ENCODE measurements at regions not wholly inside any gene's neighbourhood (a gene's known extent, or its start where the extent isn't known, plus 50 kb on each side); places are given as distances from the start of the nearest gene placed in this dataset.

DNA sequence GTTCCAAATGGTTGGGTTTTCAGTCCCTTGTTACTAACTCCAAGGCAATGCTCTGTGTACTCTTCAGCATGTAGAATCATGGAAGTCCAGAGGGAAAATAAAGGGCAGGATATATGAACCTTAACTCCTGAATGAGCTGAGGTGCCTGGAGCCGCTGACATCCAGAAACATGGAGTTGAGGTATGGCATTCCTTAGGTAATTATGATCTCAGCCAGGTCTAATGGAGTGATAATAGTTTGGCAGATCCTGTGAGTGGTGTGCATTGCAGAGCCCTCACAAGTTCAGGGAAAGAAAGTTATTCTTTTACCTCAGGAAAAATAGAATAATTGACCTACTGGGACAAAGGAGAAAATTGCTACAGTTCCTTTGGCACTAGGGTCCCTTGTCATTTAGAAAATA lies 369.1 kb downstream of the ZNF608 start:
- no peak for DNase-seq (ENCODE audit: low read depth in 2 of 2)

DNA sequence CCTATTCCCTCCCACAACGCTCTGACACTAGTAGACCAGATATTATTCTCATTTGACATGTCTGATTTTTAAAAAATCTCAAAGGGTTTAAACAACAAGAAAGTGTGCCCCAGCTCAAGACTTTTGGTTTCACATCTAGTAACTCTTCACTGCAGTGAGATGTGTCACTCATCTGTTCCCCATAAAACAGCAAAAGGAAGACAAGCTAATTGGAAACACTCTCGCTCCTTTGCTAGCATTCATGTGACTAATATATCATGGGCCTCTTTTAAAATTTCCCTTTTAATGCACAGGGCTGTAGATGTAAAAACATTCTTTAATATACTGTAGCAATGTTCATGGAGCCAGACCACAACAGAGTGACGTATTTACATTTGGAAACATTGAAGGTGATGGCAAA lies 372.6 kb downstream of the ZNF608 start:
- no peak for DNase-seq (ENCODE audit: low read depth in 2 of 2)

DNA sequence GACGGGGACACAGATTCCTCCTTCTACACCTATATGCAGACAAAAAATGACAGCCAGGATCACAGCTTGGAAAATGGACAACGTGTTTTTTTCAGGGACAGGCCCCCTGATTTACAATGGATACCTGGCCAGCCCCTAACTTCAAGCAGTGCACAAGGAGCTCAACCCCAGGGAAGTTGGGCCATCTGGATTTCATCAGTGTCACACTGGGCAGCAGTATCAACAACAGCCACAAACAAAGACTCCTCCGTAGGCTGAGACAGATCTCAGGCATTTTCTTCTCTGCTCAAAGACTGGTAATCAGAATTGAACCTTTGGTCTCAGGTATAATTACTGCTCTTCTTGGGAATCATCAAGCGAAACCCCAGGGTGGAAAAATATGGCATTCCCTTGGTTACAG lies 374.0 kb downstream of the ZNF608 start:
- no peak for DNase-seq (ENCODE audit: low read depth in 2 of 2)

DNA sequence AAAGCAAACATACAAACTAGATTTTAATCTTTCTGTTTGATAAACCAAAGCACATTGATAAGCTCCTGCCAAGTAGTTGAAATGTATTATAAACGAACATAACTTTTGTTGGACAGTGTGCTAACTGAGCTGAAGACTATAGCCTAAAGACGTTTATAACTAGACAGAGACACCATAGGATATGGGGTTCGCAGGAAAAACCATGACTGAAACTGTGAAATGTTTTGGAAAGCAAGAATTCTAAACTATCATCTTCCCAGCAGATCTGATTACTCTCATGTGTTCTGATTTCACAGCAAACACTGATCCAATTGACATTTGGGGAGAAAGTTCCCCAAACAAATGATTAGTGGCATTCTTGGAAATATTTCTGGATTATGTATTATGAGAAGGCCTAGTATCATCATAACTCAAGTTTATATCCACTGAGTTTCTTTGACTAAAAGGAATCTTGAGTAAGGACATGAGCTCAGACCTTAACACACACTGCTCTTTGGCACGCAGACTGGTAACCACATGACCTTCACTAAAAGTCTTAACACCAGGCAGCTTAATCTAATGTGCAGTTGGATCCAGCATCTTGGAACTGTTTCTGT lies 375.2 kb downstream of the ZNF608 start:
- no peak for DNase-seq (ENCODE audit: low read depth in 2 of 2)

DNA sequence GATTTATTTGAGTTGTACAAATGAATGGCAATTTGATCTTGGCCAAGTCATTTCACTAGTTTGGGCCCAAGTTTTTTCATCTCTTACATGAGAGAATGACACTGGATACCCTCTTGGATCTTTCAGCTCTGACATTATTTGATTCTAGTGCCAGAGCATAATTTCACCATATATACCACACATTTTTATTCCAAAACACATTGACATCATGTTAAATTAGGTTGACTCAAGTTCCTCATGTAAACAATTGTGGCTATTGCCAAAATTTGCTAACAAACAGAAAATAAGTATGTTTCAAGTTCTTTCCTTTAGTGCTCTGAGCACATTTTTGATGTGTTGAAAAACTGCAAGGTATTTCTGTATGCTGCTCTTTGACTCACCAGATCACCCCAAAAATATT lies 375.8 kb downstream of the ZNF608 start:
- DNase-seq (ENCODE audit: low read depth in 2 of 2): no peak

DNA sequence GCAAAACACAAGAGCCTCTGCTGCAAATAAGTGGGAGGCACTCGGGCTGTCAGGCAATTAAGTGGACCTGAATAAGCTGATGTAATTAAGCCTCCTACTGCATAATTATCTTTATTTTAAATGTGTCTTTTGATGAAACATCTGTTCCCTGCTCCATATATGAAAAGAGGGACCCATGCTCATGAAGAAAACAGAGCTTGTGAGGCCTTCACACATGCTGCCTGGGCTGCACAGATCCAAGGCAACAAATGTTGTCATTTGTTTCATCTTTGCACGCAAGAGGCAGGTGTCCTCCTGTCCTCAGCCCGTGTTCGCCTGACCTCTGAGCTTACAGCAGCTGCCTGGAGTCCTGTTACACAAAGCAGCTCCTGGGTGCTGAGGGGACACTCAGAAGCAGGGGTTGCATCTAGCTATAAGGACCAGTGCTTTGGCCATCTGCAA lies 381.1 kb downstream of the ZNF608 start:
- no peak for DNase-seq (ENCODE audit: low read depth in 2 of 2)

DNA sequence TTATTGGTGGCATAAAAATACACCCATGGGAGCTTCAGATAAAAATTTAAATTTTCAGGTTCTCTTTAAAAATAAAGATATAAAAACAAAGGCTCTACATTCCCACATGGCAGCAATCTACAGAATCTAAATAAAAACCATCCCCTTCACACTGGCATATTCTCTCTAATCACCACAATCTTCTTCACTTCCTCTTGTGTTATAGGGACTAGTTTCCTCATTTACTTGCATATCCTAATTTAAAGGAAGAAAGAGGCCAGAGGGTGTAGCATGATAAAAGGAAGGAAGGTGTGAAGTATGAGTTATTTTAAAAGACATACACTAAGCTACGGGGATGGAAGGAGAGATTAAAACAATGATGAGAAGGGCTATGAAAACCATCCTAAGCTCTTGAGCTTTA lies 390.5 kb downstream of the ZNF608 start:
- no peak for DNase-seq (ENCODE audit: low read depth in 2 of 2)

DNA sequence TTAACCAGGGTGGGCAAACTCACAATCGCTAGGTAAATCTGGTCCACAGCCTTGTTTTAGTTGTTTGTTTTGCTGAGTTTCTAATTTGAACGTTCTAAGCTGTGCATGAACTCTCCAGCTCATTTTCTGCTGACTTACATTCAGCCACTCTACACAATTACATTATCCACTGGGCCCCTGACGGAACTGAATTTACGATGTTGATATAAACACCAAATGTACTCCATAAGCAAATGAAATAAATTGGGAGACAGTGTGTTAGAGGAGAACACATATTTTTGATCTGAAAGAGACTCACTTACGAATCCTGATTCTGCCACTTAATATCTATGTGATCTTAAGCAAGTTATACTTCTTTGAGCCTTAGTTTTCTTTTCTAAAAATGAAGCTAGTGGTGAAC lies 393.4 kb downstream of the ZNF608 start:
- no peak for DNase-seq (ENCODE audit: low read depth in 2 of 2)

DNA sequence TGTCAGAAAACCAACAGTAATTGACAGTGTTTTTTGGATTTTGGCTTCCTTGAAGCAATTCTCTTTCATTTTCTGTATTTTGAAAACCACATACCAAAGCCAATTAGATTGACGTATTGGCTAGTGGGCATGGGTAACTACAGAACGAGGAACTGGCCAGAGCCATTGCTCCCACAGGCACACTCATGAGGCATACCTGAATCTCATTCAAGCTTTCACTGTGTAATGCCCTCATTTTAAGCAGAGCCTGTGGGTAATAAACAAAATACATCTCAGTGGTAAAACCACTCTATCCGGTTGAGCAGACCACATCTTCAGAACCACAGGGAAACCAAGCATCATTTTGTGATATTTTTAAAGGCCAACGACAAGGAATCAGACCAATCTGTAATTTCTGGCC lies 394.1 kb downstream of the ZNF608 start:
- DNase-seq (ENCODE audit: low read depth in 2 of 2): no peak

DNA sequence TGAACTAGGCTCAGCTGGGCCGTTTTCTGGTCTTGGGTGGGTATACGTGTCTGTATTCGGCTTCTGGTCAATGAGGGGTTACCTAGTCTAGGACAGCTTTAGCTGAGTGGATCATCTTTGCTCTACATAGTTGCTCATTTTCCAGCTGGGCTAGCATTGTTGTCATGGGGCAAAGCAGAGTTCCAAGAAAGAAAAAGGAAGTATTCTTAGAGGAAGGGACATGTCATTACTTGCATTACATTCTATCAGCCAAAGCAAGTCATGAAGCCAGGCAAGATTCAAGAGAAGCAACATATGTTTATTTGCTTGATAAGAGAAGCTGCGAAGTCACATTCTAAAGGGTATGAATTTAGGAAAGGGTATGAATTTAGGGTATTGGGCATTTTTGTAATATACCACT lies 396.5 kb downstream of the ZNF608 start:
- no peak for DNase-seq (ENCODE audit: low read depth in 2 of 2)

DNA sequence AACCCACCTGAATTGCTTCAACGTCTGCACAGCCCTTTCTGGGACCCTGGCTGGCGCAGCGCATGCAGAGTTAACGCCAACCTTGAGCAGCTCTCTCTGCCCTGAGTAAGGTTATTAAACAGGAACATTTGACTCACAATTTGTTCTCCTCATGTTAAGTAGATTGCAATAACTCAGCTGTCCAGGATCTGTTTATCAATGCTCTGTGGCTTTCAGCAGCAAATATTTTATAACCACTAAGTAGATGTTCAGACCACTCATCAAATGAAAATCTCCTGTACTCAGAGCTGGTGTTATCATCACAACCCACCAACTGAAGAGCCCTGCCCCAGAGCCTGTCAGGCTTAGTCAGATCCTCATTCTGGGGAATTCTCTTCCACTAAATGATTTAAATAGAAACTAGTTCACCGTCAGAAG lies 403.0 kb downstream of the ZNF608 start:
- no peak for DNase-seq (ENCODE audit: low read depth in 2 of 2)

DNA sequence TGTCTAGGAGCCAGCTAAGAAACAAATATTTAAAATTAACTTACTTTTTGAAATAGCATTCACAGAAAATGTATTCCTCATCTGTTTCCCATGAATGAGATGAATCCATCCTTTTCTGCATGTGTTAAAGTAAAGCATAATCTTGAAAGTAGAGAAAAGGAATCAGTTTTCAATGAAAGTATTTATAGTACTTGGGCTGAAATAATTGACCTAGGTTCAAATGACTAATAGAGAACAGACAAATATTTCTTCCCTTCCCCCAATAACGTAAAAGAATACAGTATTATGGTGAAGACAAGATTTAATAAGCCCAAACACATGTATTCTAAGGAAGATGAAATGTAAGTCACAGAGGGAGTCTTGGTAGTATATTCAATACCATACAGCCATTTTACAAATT lies 403.5 kb downstream of the ZNF608 start:
- no peak for DNase-seq (ENCODE audit: low read depth in 2 of 2)

DNA sequence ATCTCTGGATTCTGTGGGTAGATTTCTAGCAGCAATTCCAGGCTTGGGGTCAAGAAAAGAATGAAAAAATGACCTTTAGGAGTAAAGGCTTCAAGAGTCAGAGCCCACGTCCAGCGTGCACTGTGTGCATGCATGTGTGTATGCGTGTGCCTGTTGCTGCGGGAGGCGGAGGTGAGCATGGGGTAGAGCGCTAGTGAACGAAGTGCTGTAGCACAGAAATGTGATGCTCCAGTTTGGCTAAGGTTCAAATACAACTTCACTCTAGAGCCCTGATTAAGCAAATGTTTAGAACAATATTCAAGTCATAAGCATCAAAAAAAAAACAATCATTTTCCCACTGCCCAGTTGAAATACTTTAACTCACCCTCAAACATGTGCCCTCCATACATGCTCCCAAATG lies 403.9 kb downstream of the ZNF608 start:
- DNase-seq (ENCODE audit: low read depth in 2 of 2): no peak

DNA sequence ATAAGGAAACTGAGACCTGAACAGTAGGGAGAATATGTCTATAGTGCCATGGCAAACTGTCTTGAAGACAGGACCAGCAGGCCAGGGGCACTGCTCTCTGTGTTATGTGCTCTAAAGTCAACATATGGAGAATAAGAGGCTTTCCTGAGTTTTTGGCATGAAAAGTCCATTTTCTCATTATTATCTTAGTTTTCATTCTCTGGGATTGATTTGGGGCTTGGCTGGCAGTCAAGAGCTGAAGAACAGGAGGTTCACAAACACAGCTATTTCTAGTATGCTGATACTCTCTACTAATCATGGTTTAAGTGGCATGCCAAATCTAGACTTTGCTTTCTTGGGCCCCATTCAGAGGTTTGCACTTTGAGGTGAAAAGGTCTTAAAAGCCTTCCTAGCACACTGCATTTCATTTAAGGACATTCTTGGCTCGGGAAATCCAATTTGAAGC lies 404.4 kb downstream of the ZNF608 start:
- no peak for DNase-seq (ENCODE audit: low read depth in 2 of 2)

DNA sequence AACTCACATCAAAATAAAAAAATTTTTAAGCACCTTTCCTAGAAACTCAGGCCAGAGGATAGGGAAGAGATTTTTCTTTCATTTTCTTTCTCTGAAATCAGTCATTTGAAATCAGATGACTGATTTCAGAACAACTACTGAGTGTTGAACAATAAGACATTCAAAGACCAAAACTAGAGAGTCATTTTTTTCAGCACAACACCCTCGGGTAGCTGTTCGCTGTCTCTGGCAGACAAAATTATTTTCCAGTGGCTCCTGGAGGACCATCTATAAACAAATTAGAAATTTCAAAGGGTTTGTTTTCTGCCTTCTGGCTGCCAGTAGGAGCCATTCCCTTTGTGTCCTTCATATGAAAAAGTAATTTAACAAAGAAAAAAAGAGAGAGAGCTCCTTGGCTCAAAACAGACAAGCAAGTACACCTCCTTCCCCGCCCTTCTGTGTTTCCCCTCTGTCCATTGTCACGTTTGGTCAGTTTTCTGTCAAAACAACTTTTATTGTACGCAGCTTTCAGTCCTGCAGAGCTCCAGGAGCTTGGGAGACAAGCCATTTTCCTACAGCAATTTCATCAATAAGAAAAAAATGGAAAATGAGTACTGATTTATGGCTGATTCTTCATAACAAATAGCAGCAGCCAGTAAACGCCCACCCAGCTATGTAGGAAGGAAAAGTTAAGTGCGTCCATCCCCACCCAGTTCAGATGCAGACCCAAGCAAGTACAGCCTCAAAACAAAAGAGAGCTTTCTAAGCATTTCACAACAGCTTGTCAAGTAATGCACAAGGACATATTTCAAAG lies 405.2 kb downstream of the ZNF608 start:
- no peak for DNase-seq (ENCODE audit: low read depth in 2 of 2)

DNA sequence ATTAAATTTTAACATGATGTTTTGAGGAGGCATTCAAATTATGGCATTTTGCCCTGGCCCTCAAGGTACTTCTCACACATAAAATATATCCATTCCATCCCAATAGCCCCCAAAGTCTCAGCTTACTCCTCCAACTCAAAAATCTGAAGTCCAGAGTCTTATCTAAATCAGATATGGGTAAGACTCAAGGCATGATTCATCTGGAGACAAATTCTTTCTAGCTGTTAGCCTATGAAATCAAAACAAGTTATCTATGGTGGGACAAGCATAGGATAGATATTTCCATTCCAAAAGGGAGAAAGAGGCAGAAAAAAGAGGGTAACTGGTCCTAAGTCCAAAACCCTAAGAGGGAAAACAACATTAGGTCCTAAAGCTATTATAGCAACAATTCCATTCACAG lies 408.4 kb downstream of the ZNF608 start:
- no peak for DNase-seq (ENCODE audit: low read depth in 2 of 2)

DNA sequence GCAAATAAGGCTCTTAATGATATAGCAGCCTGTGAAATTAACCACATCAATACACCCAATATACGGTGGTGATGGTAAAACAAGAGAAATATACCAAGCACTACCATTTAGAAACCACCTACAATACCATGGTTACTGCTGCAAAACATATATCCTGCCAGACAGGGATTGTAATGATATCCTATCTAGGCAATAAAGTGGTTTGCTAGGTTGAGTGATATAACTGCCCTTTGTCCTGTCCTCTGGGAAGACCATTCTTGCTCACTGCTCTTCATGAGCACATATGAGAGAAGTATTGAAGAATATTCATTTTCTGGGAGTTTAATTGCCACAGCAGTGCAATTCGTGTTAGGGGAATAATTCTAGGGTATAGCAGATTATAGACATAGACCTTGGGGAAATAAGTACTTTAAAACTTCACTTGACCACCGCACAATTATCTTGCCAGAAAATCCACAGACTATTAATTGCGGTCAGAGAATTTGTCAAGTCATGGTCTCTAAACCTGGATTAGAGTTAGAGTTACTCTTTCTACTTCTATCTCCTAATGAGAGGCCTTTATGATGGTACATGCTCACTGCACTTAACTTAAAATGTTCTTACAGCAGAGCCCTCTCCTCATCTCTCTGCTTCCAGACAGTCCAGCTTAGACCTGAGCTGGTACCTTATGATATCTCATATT lies 413.0 kb downstream of the ZNF608 start:
- no peak for DNase-seq (ENCODE audit: low read depth in 2 of 2)

DNA sequence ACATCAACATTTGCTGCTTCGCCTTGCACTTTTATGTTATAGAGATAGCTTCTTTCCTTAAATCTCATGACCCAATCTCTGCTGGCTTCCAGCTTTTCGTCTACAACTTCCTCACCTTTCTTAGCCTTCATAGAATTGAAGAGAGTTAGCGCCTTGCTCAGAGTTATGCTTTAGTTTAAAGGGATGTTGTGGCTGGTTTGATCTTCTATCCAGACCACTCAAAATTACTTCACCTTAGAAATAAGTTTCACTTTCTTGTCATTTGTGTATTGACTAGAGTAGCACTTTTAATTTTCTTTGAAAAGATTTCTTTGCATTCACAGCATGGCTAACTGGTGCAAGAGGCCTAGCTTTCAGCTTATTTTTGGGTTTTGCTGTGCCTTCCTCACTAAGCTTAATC lies 414.2 kb downstream of the ZNF608 start:
- no peak for DNase-seq (ENCODE audit: low read depth in 2 of 2)

DNA sequence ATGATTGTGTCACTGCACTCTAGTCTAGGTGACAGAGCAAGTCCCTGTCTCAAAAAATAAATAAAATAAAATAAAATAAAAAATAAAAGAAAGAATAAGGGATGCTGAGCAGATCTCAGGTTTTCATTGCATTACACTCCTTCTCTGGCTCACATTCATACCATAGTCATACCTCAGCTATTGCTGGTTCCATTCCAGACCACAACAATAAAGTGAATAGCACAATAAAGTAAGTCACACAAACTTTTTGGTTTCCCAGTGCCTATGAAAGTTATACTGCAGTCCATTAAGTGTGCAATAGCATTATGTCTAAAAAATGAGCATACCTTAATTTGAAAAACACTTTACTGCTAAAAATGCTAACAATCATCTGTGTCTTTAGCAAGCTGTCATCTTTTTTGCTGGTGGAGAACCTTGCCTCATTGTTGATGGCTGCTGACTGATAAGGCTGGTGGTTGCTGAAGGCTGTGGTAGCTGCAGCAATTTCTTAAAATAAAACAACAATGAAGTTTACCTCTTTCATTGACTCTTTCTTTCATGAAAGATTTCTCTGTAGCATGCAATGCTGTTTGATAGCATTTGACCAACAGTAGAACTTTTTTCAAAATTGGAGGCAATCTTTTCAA lies 415.7 kb downstream of the ZNF608 start:
- no peak for DNase-seq (ENCODE audit: low read depth in 2 of 2)

DNA sequence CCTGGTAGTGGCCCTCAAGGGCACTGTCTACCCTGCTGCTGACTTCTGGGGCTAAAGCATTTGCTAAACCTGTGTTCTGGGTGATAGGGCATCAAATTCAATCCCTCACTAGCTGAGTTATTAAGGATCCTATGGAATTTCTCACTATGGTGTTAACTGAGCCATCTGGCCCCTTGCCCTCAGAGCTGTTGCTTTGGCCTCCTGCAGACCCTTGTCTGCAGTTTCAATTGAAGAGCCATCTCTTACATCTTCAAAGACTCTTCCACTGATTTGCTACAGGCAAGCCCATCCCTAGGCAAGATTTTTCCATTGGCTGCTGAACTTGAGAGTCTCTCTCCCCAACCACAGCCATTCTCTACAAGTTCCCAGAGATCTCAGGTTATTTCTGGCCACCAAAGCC lies 418.2 kb downstream of the ZNF608 start:
- no peak for DNase-seq (ENCODE audit: low read depth in 2 of 2)

DNA sequence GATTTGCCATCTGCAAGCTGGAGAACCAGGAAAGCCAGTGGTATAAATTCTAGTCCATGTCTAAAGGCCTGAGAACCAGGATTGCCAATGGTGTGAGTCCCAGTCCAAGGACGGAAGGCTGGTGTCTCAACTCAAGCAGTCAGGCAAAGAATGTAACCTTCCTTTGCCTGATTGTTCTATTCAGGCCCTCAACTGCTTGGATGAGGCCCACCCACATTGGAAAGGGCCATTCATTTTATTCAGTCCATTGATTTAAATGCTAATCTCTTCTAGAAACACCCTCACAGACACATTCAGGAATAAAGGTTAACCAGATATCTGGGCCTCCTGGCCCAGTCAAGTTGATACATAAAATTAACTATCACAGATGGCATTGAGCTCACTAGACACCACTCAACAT lies 427.8 kb downstream of the ZNF608 start:
- DNase-seq (ENCODE audit: low read depth in 2 of 2): no peak

DNA sequence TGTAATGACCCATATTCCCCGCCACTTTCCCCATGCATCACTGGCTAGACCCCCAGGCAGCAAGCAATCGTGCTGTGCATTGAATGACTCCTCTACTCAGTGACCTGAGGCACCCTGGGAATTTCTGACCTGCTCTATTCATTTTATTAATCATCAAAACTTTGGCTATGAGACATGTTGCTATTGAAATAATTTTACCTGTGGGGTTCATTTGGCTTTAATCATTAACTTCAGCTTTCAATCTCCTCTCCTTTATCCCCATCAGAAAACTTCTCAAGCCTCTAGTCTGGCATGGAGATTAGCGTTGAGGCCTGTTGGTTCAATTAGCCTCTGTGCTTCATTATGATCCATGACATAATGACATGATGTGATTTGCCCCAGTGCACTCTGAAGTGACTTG lies 429.0 kb downstream of the ZNF608 start:
- no peak for DNase-seq (ENCODE audit: low read depth in 2 of 2)

Data from stimulated activated CD8-positive, alpha-beta memory T cell treated with anti-CD3 and anti-CD28 coated beads, Interleukin-2, amount 100 ng/mL, for 48 hours (primary cell).